ENCODE measurements at regions not wholly inside any gene's neighbourhood (a gene's known extent, or its start where the extent isn't known, plus 50 kb on each side); places are given as distances from the start of the nearest gene placed in this dataset.

DNA sequence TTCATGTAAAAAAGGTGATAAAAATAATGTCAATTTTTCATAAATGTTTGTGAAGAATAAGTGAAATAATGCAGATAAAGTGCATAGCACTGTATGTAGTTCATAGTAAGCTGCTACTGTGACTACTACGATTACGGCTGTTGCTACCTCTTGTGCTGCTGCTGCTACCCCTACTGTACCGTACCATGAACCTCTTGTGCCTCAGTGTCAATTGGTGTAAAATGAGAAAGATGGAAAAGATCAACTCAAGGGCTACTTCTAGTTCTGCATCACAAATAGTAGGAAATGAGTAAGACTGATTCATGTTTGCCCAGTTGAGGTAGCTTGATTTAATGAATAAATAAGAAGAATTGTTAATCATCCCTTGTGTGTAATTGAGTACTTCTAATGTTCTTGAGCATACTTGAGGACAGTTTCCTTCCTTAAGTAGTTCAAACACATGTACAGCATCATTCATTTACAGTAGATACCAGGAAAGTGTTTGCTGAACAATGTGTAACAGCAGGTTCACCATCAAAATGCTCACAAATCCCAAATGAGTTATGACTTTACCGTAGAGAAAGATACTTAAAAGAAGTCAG is 200.0 kb upstream of the ATP10B start:
- ATAC-seq (no peak), DNase-seq (ENCODE audit: low read depth, low spot score) (no peak)
- no TSS peak for BruUV-seq (replicated peaks)
- ChIA-PET CTCF (no interaction called here), RAD21 (ENCODE audit: low non-redundant PET in 1 of 2, low total read pairs in 2 of 2, uncharacterized antibody in 2 of 2, unreplicated experiment in 2 of 2) (no interaction called here), POLR2A (no interaction called here)
- intact Hi-C loops (cut with micrococcal nuclease): no loop called here
- no peaks in the 10 kb centered on the region for H3K36me3 ChIP-seq (ENCODE audit: control insufficient read depth in 1 of 2, insufficient read depth in 2 of 2, low read length in 2 of 2)
- H3K79me2 ChIP-seq (ENCODE audit: insufficient read depth, low read length): no peaks in the 10 kb centered on the region
- no peaks in the 10 kb centered on the region for H3K9me2 ChIP-seq (ENCODE audit: insufficient read depth)
- H3K4me2 ChIP-seq (ENCODE audit: low read length): no peak overlapping the region
- H3K4me1 ChIP-seq (ENCODE audit: control insufficient read depth in 1 of 2, insufficient read depth in 2 of 2, low read length in 2 of 2): no peaks in the 10 kb centered on the region
- no peaks in the 10 kb centered on the region for H4K20me1 ChIP-seq (ENCODE audit: insufficient read depth)
- H3K9me3 ChIP-seq (ENCODE audit: control insufficient read depth in 1 of 2, insufficient read depth in 1 of 2, low read depth in 1 of 2, low read length in 2 of 2): peaks cover 0 to 4% of the 10 kb centered on the region in 2 experiments; a peak in 3 of 4 replicates
- no peak overlapping the region for H3K27ac ChIP-seq (ENCODE audit: low read depth, low read length)
- no peaks in the 10 kb centered on the region for H3K27me3 ChIP-seq (ENCODE audit: insufficient read depth, low read length)
- H2AFZ ChIP-seq (ENCODE audit: low read depth, low read length, poor library complexity, severe bottlenecking): no peak overlapping the region
- TF ChIP-seq YY1 (IDR thresholded peaks at IDR 0.05; ENCODE audit: extremely low read depth, insufficient replicate concordance, low read depth, low read length) (no peak), EZH2phosphoT487 (IDR thresholded peaks at IDR 0.05; ENCODE audit: borderline replicate concordance) (no peak), ELF1 (IDR thresholded peaks at IDR 0.05; ENCODE audit: borderline replicate concordance, low read depth) (no peak)
- H3K4me3 ChIP-seq (replicated peaks in 1 of 2; ENCODE audit: low read depth in 1 of 2, low read length in 2 of 2): no peak overlapping the region
- H3K9ac ChIP-seq (ENCODE audit: low read length): no peak overlapping the region

DNA sequence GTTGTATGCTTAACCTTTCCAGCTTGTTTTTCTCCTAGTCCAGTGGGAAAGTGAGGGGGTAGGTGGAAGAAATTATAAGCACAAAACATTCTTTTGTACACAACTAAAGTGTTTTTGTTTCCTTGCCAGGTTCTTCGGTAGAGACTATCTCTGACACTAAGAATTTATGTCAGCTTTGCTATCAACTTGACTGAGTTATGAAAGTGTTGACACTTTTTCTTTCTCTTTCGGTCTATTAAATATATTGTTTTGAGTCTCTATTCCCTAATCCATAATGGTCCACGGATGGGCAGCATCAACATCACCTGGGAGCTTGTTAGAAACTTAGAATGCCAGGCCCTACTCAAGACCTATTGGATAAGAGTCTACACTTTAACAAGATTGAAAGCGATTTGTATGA is 195.0 kb upstream of the ATP10B start:
- intact Hi-C loops (cut with micrococcal nuclease): no loop called here
- TF ChIP-seq EZH2phosphoT487 (IDR thresholded peaks at IDR 0.05; ENCODE audit: borderline replicate concordance) (no peak), TCF7L2 (IDR thresholded peaks at IDR 0.05; ENCODE audit: borderline replicate concordance, extremely low read depth, insufficient read depth, insufficient read length) (no peak), EZH2 (IDR thresholded peaks at IDR 0.05) (no peak), ZNF274 (IDR thresholded peaks at IDR 0.05; ENCODE audit: low read depth, low read length) (no peak), JUND (IDR thresholded peaks at IDR 0.05) (no peak), YY1 (IDR thresholded peaks at IDR 0.05; ENCODE audit: extremely low read depth, insufficient replicate concordance, low read depth, low read length) (no peak), SP1 (IDR thresholded peaks at IDR 0.05; ENCODE audit: low read depth) (no peak), CEBPB (IDR thresholded peaks at IDR 0.05; ENCODE audit: low read depth) (no peak), ELF1 (IDR thresholded peaks at IDR 0.05; ENCODE audit: borderline replicate concordance, low read depth) (no peak), RAD21 (IDR thresholded peaks at IDR 0.05; ENCODE audit: low read depth) (no peak), POLR2A (IDR thresholded peaks at IDR 0.05; ENCODE audit: borderline replicate concordance, extremely low read depth, insufficient read depth, insufficient read length) (no peak), SIN3A (IDR thresholded peaks at IDR 0.05; ENCODE audit: low read depth) (no peak)
- TF ChIP-seq, protein P1, sequence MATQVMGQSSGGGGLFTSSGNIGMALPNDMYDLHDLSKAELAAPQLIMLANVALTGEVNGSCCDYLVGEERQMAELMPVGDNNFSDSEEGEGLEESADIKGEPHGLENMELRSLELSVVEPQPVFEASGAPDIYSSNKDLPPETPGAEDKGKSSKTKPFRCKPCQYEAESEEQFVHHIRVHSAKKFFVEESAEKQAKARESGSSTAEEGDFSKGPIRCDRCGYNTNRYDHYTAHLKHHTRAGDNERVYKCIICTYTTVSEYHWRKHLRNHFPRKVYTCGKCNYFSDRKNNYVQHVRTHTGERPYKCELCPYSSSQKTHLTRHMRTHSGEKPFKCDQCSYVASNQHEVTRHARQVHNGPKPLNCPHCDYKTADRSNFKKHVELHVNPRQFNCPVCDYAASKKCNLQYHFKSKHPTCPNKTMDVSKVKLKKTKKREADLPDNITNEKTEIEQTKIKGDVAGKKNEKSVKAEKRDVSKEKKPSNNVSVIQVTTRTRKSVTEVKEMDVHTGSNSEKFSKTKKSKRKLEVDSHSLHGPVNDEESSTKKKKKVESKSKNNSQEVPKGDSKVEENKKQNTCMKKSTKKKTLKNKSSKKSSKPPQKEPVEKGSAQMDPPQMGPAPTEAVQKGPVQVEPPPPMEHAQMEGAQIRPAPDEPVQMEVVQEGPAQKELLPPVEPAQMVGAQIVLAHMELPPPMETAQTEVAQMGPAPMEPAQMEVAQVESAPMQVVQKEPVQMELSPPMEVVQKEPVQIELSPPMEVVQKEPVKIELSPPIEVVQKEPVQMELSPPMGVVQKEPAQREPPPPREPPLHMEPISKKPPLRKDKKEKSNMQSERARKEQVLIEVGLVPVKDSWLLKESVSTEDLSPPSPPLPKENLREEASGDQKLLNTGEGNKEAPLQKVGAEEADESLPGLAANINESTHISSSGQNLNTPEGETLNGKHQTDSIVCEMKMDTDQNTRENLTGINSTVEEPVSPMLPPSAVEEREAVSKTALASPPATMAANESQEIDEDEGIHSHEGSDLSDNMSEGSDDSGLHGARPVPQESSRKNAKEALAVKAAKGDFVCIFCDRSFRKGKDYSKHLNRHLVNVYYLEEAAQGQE (IDR thresholded peaks at IDR 0.05; ENCODE audit: low read depth): no peak
- TF ChIP-seq, protein P2, sequence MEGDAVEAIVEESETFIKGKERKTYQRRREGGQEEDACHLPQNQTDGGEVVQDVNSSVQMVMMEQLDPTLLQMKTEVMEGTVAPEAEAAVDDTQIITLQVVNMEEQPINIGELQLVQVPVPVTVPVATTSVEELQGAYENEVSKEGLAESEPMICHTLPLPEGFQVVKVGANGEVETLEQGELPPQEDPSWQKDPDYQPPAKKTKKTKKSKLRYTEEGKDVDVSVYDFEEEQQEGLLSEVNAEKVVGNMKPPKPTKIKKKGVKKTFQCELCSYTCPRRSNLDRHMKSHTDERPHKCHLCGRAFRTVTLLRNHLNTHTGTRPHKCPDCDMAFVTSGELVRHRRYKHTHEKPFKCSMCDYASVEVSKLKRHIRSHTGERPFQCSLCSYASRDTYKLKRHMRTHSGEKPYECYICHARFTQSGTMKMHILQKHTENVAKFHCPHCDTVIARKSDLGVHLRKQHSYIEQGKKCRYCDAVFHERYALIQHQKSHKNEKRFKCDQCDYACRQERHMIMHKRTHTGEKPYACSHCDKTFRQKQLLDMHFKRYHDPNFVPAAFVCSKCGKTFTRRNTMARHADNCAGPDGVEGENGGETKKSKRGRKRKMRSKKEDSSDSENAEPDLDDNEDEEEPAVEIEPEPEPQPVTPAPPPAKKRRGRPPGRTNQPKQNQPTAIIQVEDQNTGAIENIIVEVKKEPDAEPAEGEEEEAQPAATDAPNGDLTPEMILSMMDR (IDR thresholded peaks at IDR 0.05 in 2 of 3, conservative IDR thresholded peaks at IDR 0.05 in 1 of 3; ENCODE audit: borderline replicate concordance in 1 of 3, insufficient read depth in 1 of 3, low read depth in 2 of 3, low read length in 2 of 3): no peak
- TF ChIP-seq, protein P3, sequence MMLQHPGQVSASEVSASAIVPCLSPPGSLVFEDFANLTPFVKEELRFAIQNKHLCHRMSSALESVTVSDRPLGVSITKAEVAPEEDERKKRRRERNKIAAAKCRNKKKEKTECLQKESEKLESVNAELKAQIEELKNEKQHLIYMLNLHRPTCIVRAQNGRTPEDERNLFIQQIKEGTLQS (IDR thresholded peaks at IDR 0.05): no peak
- H3K4me1 ChIP-seq (ENCODE audit: control insufficient read depth in 1 of 2, insufficient read depth in 2 of 2, low read length in 2 of 2): no peaks in the 10 kb centered on the region
- DNase-seq (ENCODE audit: low read depth, low spot score) (no peak), ATAC-seq (no peak)
- H3K79me2 ChIP-seq (ENCODE audit: insufficient read depth, low read length): no peaks in the 10 kb centered on the region
- no peaks in the 10 kb centered on the region for H4K20me1 ChIP-seq (ENCODE audit: insufficient read depth)
- H3K9ac ChIP-seq (ENCODE audit: low read length): no peak overlapping the region
- no peak overlapping the region for H3K4me3 ChIP-seq (replicated peaks in 1 of 2; ENCODE audit: low read depth in 1 of 2, low read length in 2 of 2)
- H3K27me3 ChIP-seq (ENCODE audit: insufficient read depth, low read length): no peaks in the 10 kb centered on the region
- BruUV-seq (replicated peaks): no TSS peak
- H3K9me3 ChIP-seq (ENCODE audit: control insufficient read depth in 1 of 2, insufficient read depth in 1 of 2, low read depth in 1 of 2, low read length in 2 of 2): no peaks in the 10 kb centered on the region; a peak in 2 of 4 replicates
- POLR2A ChIA-PET: no interaction called here
- H3K9me2 ChIP-seq (ENCODE audit: insufficient read depth): no peaks in the 10 kb centered on the region
- no peak overlapping the region for H2AFZ ChIP-seq (ENCODE audit: low read depth, low read length, poor library complexity, severe bottlenecking)
- no peak overlapping the region for H3K4me2 ChIP-seq (ENCODE audit: low read length)
- no peaks in the 10 kb centered on the region for H3K36me3 ChIP-seq (ENCODE audit: control insufficient read depth in 1 of 2, insufficient read depth in 2 of 2, low read length in 2 of 2)
- no peak overlapping the region for H3K27ac ChIP-seq (ENCODE audit: low read depth, low read length)
- CTCF ChIA-PET: no interaction called here
- RAD21 ChIA-PET (ENCODE audit: low non-redundant PET in 1 of 2, low total read pairs in 2 of 2, uncharacterized antibody in 2 of 2, unreplicated experiment in 2 of 2): no interaction called here

All from HCT116 (cell line).